WTC11 (cell line): ENCODE measurements at regions not wholly inside any gene's neighbourhood (a gene's known extent, or its start where the extent isn't known, plus 50 kb on each side); places are given as distances from the start of the nearest gene placed in this dataset.

Source experiments
- CTCF ChIP-seq: fragments of 200-600 bp; IDR thresholded peaks from 2 replicates; pipeline ENCODE4 v1.8.0; 2022; ENCODE audit warnings: antibody characterized with exemption
- PREB ChIP-seq: sonication (generic); formaldehyde crosslinking; IDR thresholded peaks from 2 replicates; pipeline ENCODE4 v1.8.1; 2022; ENCODE audit warnings: mild to moderate bottlenecking, missing genetic modification reagents, moderate library complexity, borderline replicate concordance
- STAT6 ChIP-seq: sonication (generic); formaldehyde crosslinking; conservative IDR thresholded peaks from 2 replicates; pipeline ENCODE4 v1.8.1; 2023; ENCODE audit warnings: mild to moderate bottlenecking, low read depth, missing genetic modification reagents, moderate library complexity
- ZNF423 ChIP-seq: fragments of 250-450 bp; sonication (Bioruptor Pico); IDR thresholded peaks from 2 replicates; pipeline ENCODE4 v2.1.2; 2022; ENCODE audit warnings: mild to moderate bottlenecking, moderate library complexity

GRCh38 chr3:76886761-76887500 lies 153.0 kb upstream of the ROBO2 start:
- TF ChIP-seq STAT6 (CRISPR knock-in tag) = no peak
- TF ChIP-seq CTCF = no peak
- TF ChIP-seq PREB (CRISPR knock-in tag) = no peak
- no peak for TF ChIP-seq ZNF423 (CRISPR knock-in tag)
